ENCODE measurements at regions not wholly inside any gene's neighbourhood (a gene's known extent, or its start where the extent isn't known, plus 50 kb on each side); places are given as distances from the start of the nearest gene placed in this dataset.

GRCh38 chr12:12017798-12018197 lies 52.9 kb upstream of the BCL2L14 start:
- Mint-ChIP-seq H3K27me3 (peaks cover 4% of the 10 kb centered on the region), H3K4me3 (no peak overlapping the region)

GRCh38 chr12:12018454-12018853 lies 52.3 kb upstream of the BCL2L14 start:
- H3K27ac Mint-ChIP-seq: no peak overlapping the region
- H3K27me3 Mint-ChIP-seq: peaks cover 4% of the 10 kb centered on the region
- H3K36me3 Mint-ChIP-seq: no peaks in the 10 kb centered on the region
- peaks cover 15 to 18% (median 16%) of the 10 kb centered on the region in 3 donors for H3K4me1 Mint-ChIP-seq
- no peaks in the 10 kb centered on the region for H3K9me3 Mint-ChIP-seq
- no peak overlapping the region for H3K4me3 Mint-ChIP-seq

More at GRCh38 chr12:12017798-12018197, 52.9 kb upstream of the BCL2L14 start:
- no peak overlapping the region for H3K27ac Mint-ChIP-seq
- no peaks in the 10 kb centered on the region for H3K9me3 Mint-ChIP-seq
- H3K4me1 Mint-ChIP-seq: peaks cover 11 to 15% (median 12%) of the 10 kb centered on the region in 3 donors
- H3K36me3 Mint-ChIP-seq: no peaks in the 10 kb centered on the region

- Mint-ChIP-seq H3K36me3 (no peaks in the 10 kb centered on the region), H3K27me3 (peaks cover 4% of the 10 kb centered on the region), H3K9me3 (no peaks in the 10 kb centered on the region), H3K4me3 (no peak overlapping the region), H3K4me1 (peaks cover 27 to 31% (median 30%) of the 10 kb centered on the region in 3 donors), H3K27ac (no peak overlapping the region)
Observed at GRCh38 chr12:12019881-12020280, 50.9 kb upstream of the BCL2L14 start.

GRCh38 chr12:12020762-12021161 lies 50.0 kb upstream of the BCL2L14 start:
- no peaks in the 10 kb centered on the region for H3K9me3 Mint-ChIP-seq
- H3K27ac Mint-ChIP-seq: no peak overlapping the region
- H3K4me1 Mint-ChIP-seq: peaks cover 31 to 37% (median 36%) of the 10 kb centered on the region in 3 donors
- H3K27me3 Mint-ChIP-seq: peaks cover 4% of the 10 kb centered on the region
- H3K36me3 Mint-ChIP-seq: no peaks in the 10 kb centered on the region
- no peak overlapping the region for H3K4me3 Mint-ChIP-seq
